Chondrocyte (in vitro differentiated cells): ENCODE measurements at regions not wholly inside any gene's neighbourhood (a gene's known extent, or its start where the extent isn't known, plus 50 kb on each side); places are given as distances from the start of the nearest gene placed in this dataset.

Source experiments
- DNase-seq: peaks from one replicate; pipeline ENCODE4 v3.0.0; 2021; ENCODE audit warnings: mixed read lengths, low spot score
- H3K27ac Mint-ChIP-seq: one replicate; pipeline ENCODE4 v1.8.0; 2021; ENCODE audit warnings: mild to moderate bottlenecking, moderate library complexity, mixed read lengths; ENCODE audit not compliant: unreplicated experiment
- H3K27me3 Mint-ChIP-seq: 2 replicates; pipeline ENCODE4 v1.8.0; 2021; ENCODE audit warnings: low read depth, mixed read lengths
- H3K36me3 Mint-ChIP-seq: 2 replicates; pipeline ENCODE4 v1.8.0; 2021; ENCODE audit warnings: low read depth, mixed read lengths
- H3K4me1 Mint-ChIP-seq: 2 replicates; pipeline ENCODE4 v1.8.0; 2021; ENCODE audit warnings: low read depth, mild to moderate bottlenecking, mixed read lengths
- H3K4me3 Mint-ChIP-seq: one replicate; pipeline ENCODE4 v1.8.0; 2021; ENCODE audit warnings: mild to moderate bottlenecking, moderate library complexity, mixed read lengths; ENCODE audit not compliant: unreplicated experiment
- H3K9me3 Mint-ChIP-seq: 2 replicates; pipeline ENCODE4 v1.8.0; 2021; ENCODE audit warnings: low read depth, mixed read lengths
- CTCF ChIP-seq: fragments of 200-600 bp; sonication (generic); IDR thresholded peaks from 2 replicates; pipeline ENCODE4 v1.5.0; 2021; ENCODE audit warnings: antibody characterized with exemption, mild to moderate bottlenecking, moderate library complexity

GRCh38 chr4:4937926-4938325, 78.5 kb downstream of the MSX1 start:
- no peaks in the 10 kb centered on the region for H3K4me1 Mint-ChIP-seq
- H3K9me3 Mint-ChIP-seq: no peaks in the 10 kb centered on the region
- H3K27ac Mint-ChIP-seq: no peak overlapping the region
- no peaks in the 10 kb centered on the region for H3K36me3 Mint-ChIP-seq
- no peak for DNase-seq
- H3K27me3 Mint-ChIP-seq: peaks cover 37% of the 10 kb centered on the region
- H3K4me3 Mint-ChIP-seq: no peak overlapping the region
- TF ChIP-seq CTCF: no peak

GRCh38 chr4:4941751-4942150, 77.5 kb downstream of the CYTL1 start:
- TF ChIP-seq CTCF: no peak
- Mint-ChIP-seq H3K27ac (no peak overlapping the region), H3K27me3 (peaks cover 33% of the 10 kb centered on the region), H3K9me3 (peaks cover 3% of the 10 kb centered on the region), H3K4me3 (no peak overlapping the region), H3K4me1 (peaks cover 6% of the 10 kb centered on the region), H3K36me3 (no peaks in the 10 kb centered on the region)
- DNase-seq: no peak

- no peak overlapping the region for H3K4me3 Mint-ChIP-seq
- peaks cover 27% of the 10 kb centered on the region for H3K27me3 Mint-ChIP-seq
- peaks cover 3% of the 10 kb centered on the region for H3K9me3 Mint-ChIP-seq
- TF ChIP-seq CTCF: no peak
- H3K4me1 Mint-ChIP-seq: peaks cover 6% of the 10 kb centered on the region
- H3K36me3 Mint-ChIP-seq: no peaks in the 10 kb centered on the region
- H3K27ac Mint-ChIP-seq: no peak overlapping the region
- no peak for DNase-seq
Observed at GRCh38 chr4:4942658-4943057, 76.6 kb downstream of the CYTL1 start.

GRCh38 chr4:4945021-4945420, 74.2 kb downstream of the CYTL1 start:
- Mint-ChIP-seq H3K27me3 (peaks cover 22% of the 10 kb centered on the region), H3K4me1 (peaks cover 9% of the 10 kb centered on the region), H3K9me3 (peaks cover 3% of the 10 kb centered on the region), H3K36me3 (no peaks in the 10 kb centered on the region), H3K27ac (no peak overlapping the region), H3K4me3 (no peak overlapping the region)
- no peak for DNase-seq
- TF ChIP-seq CTCF: no peak

GRCh38 chr4:4945829-4946228, 73.4 kb downstream of the CYTL1 start:
- Mint-ChIP-seq H3K27ac (no peak overlapping the region), H3K9me3 (peaks cover 3% of the 10 kb centered on the region), H3K36me3 (no peaks in the 10 kb centered on the region), H3K27me3 (peaks cover 18% of the 10 kb centered on the region), H3K4me3 (no peak overlapping the region), H3K4me1 (peaks cover 9% of the 10 kb centered on the region)
- no peak for TF ChIP-seq CTCF
- no peak for DNase-seq
